HG02623 (cell line): ENCODE measurements at regions not wholly inside any gene's neighbourhood (a gene's known extent, or its start where the extent isn't known, plus 50 kb on each side); places are given as distances from the start of the nearest gene placed in this dataset.

ENCODE experiments used
- ATAC-seq: cut with Tn5 transposase; IDR thresholded peaks from one replicate; pipeline ENCODE4 v1.9.1; 2021; ENCODE audit warnings: moderate library complexity; ENCODE audit not compliant: unreplicated experiment

- no peak for ATAC-seq
Observed at GRCh38 chr7:118563311-118563710, 338.8 kb downstream of the ANKRD7 start.

GRCh38 chr7:118572604-118573003 is 348.1 kb downstream of the ANKRD7 start:
- no peak for ATAC-seq

- ATAC-seq: no peak
Observed at GRCh38 chr7:118573085-118573484, 348.6 kb downstream of the ANKRD7 start.

- ATAC-seq: no peak
Observed at GRCh38 chr7:118575393-118575948, 351.0 kb downstream of the ANKRD7 start.

- no peak for ATAC-seq
Observed at GRCh38 chr7:118580743-118581382, 356.4 kb downstream of the ANKRD7 start.

- ATAC-seq: no peak
Observed at GRCh38 chr7:118583641-118584040, 359.1 kb downstream of the ANKRD7 start.

GRCh38 chr7:118586248-118586647 is 361.7 kb downstream of the ANKRD7 start:
- no peak for ATAC-seq

- no peak for ATAC-seq
Observed at GRCh38 chr7:118590107-118590506, 365.6 kb downstream of the ANKRD7 start.

- no peak for ATAC-seq
Observed at GRCh38 chr7:118602090-118602489, 377.6 kb downstream of the ANKRD7 start.

GRCh38 chr7:118606602-118607001 is 382.1 kb downstream of the ANKRD7 start:
- no peak for ATAC-seq

- ATAC-seq: no peak
Observed at GRCh38 chr7:118609207-118609606, 384.7 kb downstream of the ANKRD7 start.

- no peak for ATAC-seq
Observed at GRCh38 chr7:118615681-118616080, 391.2 kb downstream of the ANKRD7 start.

- ATAC-seq: no peak
Observed at GRCh38 chr7:118621810-118622360, 397.4 kb downstream of the ANKRD7 start.

GRCh38 chr7:118626739-118627138 is 402.2 kb downstream of the ANKRD7 start:
- no peak for ATAC-seq

GRCh38 chr7:118627467-118627866 is 403.0 kb downstream of the ANKRD7 start:
- no peak for ATAC-seq

GRCh38 chr7:118629898-118630438 is 405.5 kb downstream of the ANKRD7 start:
- ATAC-seq: no peak

GRCh38 chr7:118642396-118642795 is 417.9 kb downstream of the ANKRD7 start:
- ATAC-seq: no peak

GRCh38 chr7:118644346-118644745 is 419.8 kb downstream of the ANKRD7 start:
- no peak for ATAC-seq

GRCh38 chr7:118648002-118648401 is 423.5 kb downstream of the ANKRD7 start:
- no peak for ATAC-seq

GRCh38 chr7:118657391-118658005 is 433.0 kb downstream of the ANKRD7 start:
- peak; percentile 77 for ATAC-seq

GRCh38 chr7:118662266-118662665 is 437.8 kb downstream of the ANKRD7 start:
- ATAC-seq: no peak

- ATAC-seq: no peak
Observed at GRCh38 chr7:118664498-118664897, 440.0 kb downstream of the ANKRD7 start.
